Panc1 (cell line): ENCODE measurements at regions not wholly inside any gene's neighbourhood (a gene's known extent, or its start where the extent isn't known, plus 50 kb on each side); places are given as distances from the start of the nearest gene placed in this dataset.
"Not testable (repeated sequence)": the region's sequence is repeated elsewhere in the genome, so short reads cannot be mapped to it uniquely, and the experiment has no call there.

Experiments
- POLR2AphosphoS5 ChIP-seq: IDR thresholded peaks from 2 replicates; pipeline ENCODE4 v1.6.1; 2012; ENCODE audit warnings: mild to moderate bottlenecking, low read depth, low read length, moderate library complexity
- SIN3A ChIP-seq: IDR thresholded peaks from 2 replicates; pipeline ENCODE4 v1.6.1; 2012; ENCODE audit warnings: low read depth, mild to moderate bottlenecking, low read length, moderate library complexity, borderline replicate concordance; ENCODE audit not compliant: insufficient read depth
- TF ChIP-seq, protein P1 (sequence below): fragments of 450-650 bp; IDR thresholded peaks from 2 replicates; pipeline ENCODE4 v1.5.1; 2017; ENCODE audit warnings: mild to moderate bottlenecking

DNA sequence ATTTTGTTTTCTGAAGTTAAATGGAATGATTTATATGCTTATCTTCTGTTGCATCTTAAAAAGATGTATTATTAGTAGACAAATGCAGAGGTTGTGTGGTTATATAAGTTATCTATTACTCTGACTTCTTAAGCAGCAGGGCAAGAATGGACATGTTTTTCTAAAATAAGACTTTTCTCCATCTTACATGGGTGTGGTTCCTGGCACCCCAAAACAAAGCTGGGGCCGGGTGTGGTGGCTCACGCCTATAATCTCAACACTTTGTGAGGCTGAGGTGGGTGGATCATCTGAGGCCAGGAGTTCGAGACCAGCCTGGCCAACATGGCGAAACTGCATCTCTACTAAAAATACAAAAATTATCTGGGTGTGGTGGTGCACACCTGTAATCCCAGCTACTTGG is 77.8 kb upstream of the PSMA6 start:
- TF ChIP-seq POLR2AphosphoS5, SIN3A: not testable (repeated sequence)
- TF ChIP-seq, protein P1, sequence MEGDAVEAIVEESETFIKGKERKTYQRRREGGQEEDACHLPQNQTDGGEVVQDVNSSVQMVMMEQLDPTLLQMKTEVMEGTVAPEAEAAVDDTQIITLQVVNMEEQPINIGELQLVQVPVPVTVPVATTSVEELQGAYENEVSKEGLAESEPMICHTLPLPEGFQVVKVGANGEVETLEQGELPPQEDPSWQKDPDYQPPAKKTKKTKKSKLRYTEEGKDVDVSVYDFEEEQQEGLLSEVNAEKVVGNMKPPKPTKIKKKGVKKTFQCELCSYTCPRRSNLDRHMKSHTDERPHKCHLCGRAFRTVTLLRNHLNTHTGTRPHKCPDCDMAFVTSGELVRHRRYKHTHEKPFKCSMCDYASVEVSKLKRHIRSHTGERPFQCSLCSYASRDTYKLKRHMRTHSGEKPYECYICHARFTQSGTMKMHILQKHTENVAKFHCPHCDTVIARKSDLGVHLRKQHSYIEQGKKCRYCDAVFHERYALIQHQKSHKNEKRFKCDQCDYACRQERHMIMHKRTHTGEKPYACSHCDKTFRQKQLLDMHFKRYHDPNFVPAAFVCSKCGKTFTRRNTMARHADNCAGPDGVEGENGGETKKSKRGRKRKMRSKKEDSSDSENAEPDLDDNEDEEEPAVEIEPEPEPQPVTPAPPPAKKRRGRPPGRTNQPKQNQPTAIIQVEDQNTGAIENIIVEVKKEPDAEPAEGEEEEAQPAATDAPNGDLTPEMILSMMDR = not testable (repeated sequence)
